ENCODE measurements at regions not wholly inside any gene's neighbourhood (a gene's known extent, or its start where the extent isn't known, plus 50 kb on each side); places are given as distances from the start of the nearest gene placed in this dataset.

DNA sequence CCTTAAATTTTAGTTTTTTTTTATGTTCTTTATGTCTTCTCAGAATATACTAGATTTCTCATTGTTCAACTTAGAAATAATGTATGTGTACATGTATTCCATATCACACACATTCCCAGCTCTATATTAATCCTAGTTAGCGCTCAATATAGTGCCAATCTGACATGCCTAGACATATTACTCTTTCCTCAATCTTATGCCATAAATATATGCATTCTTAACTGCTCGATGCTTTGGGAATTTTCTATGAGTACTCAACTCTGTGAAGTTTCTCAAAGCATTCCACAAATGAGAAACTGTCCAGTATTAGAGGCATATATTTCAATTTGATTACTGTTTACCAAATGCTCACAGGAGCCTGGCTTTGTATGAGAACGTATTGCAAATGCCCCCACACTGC, 231.2 kb upstream of the VEGFC start:
- Mint-ChIP-seq H3K4me3 (no peak overlapping the region), H3K9me3 (peaks cover 3 to 22% (median 9%) of the 10 kb centered on the region in 7 donors), H3K27ac (no peak overlapping the region), H3K4me1 (no peaks in the 10 kb centered on the region), H3K27me3 (ENCODE audit: low read depth in 3 of 3) (peaks cover 0 to 3% (median 0%) of the 10 kb centered on the region in 3 donors), H3K36me3 (no peaks in the 10 kb centered on the region)
- Histone ChIP-seq H3K9ac (ENCODE audit: insufficient read depth, low read length, poor library complexity, severe bottlenecking) (no peak overlapping the region), H3K4me1 (ENCODE audit: control insufficient read depth in 1 of 2, insufficient read depth in 2 of 2, low read length in 2 of 2) (no peaks in the 10 kb centered on the region), H3K9me3 (replicated peaks in 1 of 2; ENCODE audit: control insufficient read depth in 1 of 2, insufficient read depth in 1 of 2, low read length in 2 of 2) (no peaks in the 10 kb centered on the region), H3K4me2 (replicated peaks; ENCODE audit: extremely low read depth, low read length, poor library complexity, severe bottlenecking) (no peak overlapping the region), H3K27ac (ENCODE audit: low read depth in 1 of 2, low read length in 2 of 2) (no peak overlapping the region), H4K20me1 (ENCODE audit: insufficient read depth, low read length) (no peaks in the 10 kb centered on the region), H3K36me3 (replicated peaks in 1 of 2; ENCODE audit: control insufficient read depth in 1 of 2, insufficient read depth in 2 of 2, low read length in 2 of 2) (no peaks in the 10 kb centered on the region), H3K79me2 (ENCODE audit: insufficient read depth, low read length) (no peaks in the 10 kb centered on the region), H2AFZ (ENCODE audit: insufficient read depth, low read depth, low read length, poor library complexity, severe bottlenecking) (no peak overlapping the region), H3K4me3 (replicated peaks in 1 of 3; ENCODE audit: low read depth in 2 of 3, low read length in 3 of 3) (no peak overlapping the region), H3K27me3 (ENCODE audit: control insufficient read depth in 2 of 2, insufficient read depth in 2 of 2, low read length in 2 of 2) (no peaks in the 10 kb centered on the region)
- TF ChIP-seq, protein P1, sequence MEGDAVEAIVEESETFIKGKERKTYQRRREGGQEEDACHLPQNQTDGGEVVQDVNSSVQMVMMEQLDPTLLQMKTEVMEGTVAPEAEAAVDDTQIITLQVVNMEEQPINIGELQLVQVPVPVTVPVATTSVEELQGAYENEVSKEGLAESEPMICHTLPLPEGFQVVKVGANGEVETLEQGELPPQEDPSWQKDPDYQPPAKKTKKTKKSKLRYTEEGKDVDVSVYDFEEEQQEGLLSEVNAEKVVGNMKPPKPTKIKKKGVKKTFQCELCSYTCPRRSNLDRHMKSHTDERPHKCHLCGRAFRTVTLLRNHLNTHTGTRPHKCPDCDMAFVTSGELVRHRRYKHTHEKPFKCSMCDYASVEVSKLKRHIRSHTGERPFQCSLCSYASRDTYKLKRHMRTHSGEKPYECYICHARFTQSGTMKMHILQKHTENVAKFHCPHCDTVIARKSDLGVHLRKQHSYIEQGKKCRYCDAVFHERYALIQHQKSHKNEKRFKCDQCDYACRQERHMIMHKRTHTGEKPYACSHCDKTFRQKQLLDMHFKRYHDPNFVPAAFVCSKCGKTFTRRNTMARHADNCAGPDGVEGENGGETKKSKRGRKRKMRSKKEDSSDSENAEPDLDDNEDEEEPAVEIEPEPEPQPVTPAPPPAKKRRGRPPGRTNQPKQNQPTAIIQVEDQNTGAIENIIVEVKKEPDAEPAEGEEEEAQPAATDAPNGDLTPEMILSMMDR (IDR thresholded peaks at IDR 0.05), result no peak
- intact Hi-C loops (cut with micrococcal nuclease), result no loop called here
- 100% methylated on average over 1 of the region's 3 CpGs for WGBS (ENCODE audit: insufficient coverage)
- DNase-seq, result no peak

GRCh38 chr4:177032341-177032740, 239.6 kb upstream of the VEGFC start:
- H4K20me1 ChIP-seq (ENCODE audit: insufficient read depth, low read length), result no peaks in the 10 kb centered on the region
- H3K36me3 ChIP-seq (replicated peaks in 1 of 2; ENCODE audit: control insufficient read depth in 1 of 2, insufficient read depth in 2 of 2, low read length in 2 of 2), result no peaks in the 10 kb centered on the region
- H3K4me3 ChIP-seq (replicated peaks in 1 of 3; ENCODE audit: low read depth in 2 of 3, low read length in 3 of 3), result no peak overlapping the region
- no peak overlapping the region for H3K4me2 ChIP-seq (replicated peaks; ENCODE audit: extremely low read depth, low read length, poor library complexity, severe bottlenecking)
- no peak overlapping the region for H3K27ac ChIP-seq (ENCODE audit: low read depth in 1 of 2, low read length in 2 of 2)
- H3K36me3 Mint-ChIP-seq, result no peaks in the 10 kb centered on the region
- H3K27me3 Mint-ChIP-seq (ENCODE audit: low read depth in 3 of 3), result no peaks in the 10 kb centered on the region
- TF ChIP-seq, protein P1 (IDR thresholded peaks at IDR 0.05), result no peak
- H3K9ac ChIP-seq (ENCODE audit: insufficient read depth, low read length, poor library complexity, severe bottlenecking), result no peak overlapping the region
- no peaks in the 10 kb centered on the region for H3K4me1 ChIP-seq (ENCODE audit: control insufficient read depth in 1 of 2, insufficient read depth in 2 of 2, low read length in 2 of 2)
- H3K27ac Mint-ChIP-seq, result no peak overlapping the region
- no peaks in the 10 kb centered on the region for H3K27me3 ChIP-seq (ENCODE audit: control insufficient read depth in 2 of 2, insufficient read depth in 2 of 2, low read length in 2 of 2)
- intact Hi-C loops (cut with micrococcal nuclease), result no loop called here
- H3K9me3 Mint-ChIP-seq, result no peaks in the 10 kb centered on the region
- no peaks in the 10 kb centered on the region for H3K79me2 ChIP-seq (ENCODE audit: insufficient read depth, low read length)
- H2AFZ ChIP-seq (ENCODE audit: insufficient read depth, low read depth, low read length, poor library complexity, severe bottlenecking), result no peak overlapping the region
- no peak overlapping the region for H3K4me3 Mint-ChIP-seq
- no peak for DNase-seq
- no peaks in the 10 kb centered on the region for H3K4me1 Mint-ChIP-seq
- 82% methylated on average over 1 of the region's 1 CpG for WGBS (ENCODE audit: insufficient coverage)
- no peaks in the 10 kb centered on the region for H3K9me3 ChIP-seq (replicated peaks in 1 of 2; ENCODE audit: control insufficient read depth in 1 of 2, insufficient read depth in 1 of 2, low read length in 2 of 2)

All from CD14-positive monocyte (primary cell).